Endothelial cell of umbilical vein (primary cell): ENCODE measurements at regions not wholly inside any gene's neighbourhood (a gene's known extent, or its start where the extent isn't known, plus 50 kb on each side); places are given as distances from the start of the nearest gene placed in this dataset.

Source experiments
- BruUV-seq: library from RNA; stranded (reverse); fragments of 400-500 nt; replicated peaks from 2 replicates; lab custom pipeline; 2021; lab: Mats Ljungman, UMichigan
- CTCF ChIA-PET: fragments of 300-600, 350-600 bp; sonication (Branson Sonifier 250); formaldehyde crosslinking; loops from one replicate; lab custom pipeline; 2021; ENCODE audit warnings: antibody characterized with exemption, inconsistent platforms; lab: Charles Lee
- POLR2A ChIA-PET: fragments of 300-600, 350-600 bp; sonication (Branson Sonifier 250); formaldehyde crosslinking; loops from one replicate; lab custom pipeline; 2021; ENCODE audit warnings: antibody characterized with exemption, inconsistent platforms; lab: Charles Lee
- DNase-seq: peaks from one replicate; pipeline ENCODE4 v3.0.0-alpha.2; 2011; ENCODE audit warnings: low read depth, low spot score
- FAIRE-seq: peaks from 2 replicates; lab custom pipeline; 2011; peaks lifted over from hg19 to GRCh38; lab: Jason Lieb, UNC
- H2AFZ ChIP-seq: 2 replicates; pipeline ENCODE4 v1.6.0; 2012; ENCODE audit warnings: low read depth, low read length, control low read depth, inconsistent platforms
- H3K27ac ChIP-seq: 2 replicates; pipeline ENCODE4 v1.5.1; 2011; ENCODE audit warnings: low read depth, mild to moderate bottlenecking, control low read depth, low read length, moderate library complexity; ENCODE audit not compliant: insufficient read depth
- H3K27me3 ChIP-seq, 2 experiments: 2 replicates each; pipeline versions ENCODE4 v1.6.0 to v1.6.1; 2011; ENCODE audit warnings: low read length in 2 of 2, mixed read lengths in 1 of 2; ENCODE audit not compliant: control insufficient read depth in 2 of 2, insufficient read depth in 2 of 2
- H3K36me3 ChIP-seq, 2 experiments: 2 replicates in 1 of 2; 3 replicates in 1 of 2; pipeline ENCODE4 v1.5.1; 2011; ENCODE audit warnings: low read length in 2 of 2, mild to moderate bottlenecking in 1 of 2, moderate library complexity in 1 of 2; ENCODE audit not compliant: control insufficient read depth in 2 of 2, insufficient read depth in 2 of 2; ENCODE audit errors: extremely low read depth in 1 of 2
- H3K4me1 ChIP-seq: 3 replicates; pipeline ENCODE4 v1.5.1; 2011; ENCODE audit warnings: mild to moderate bottlenecking, low read length; ENCODE audit not compliant: control insufficient read depth, insufficient read depth; ENCODE audit errors: extremely low read depth
- H3K4me2 ChIP-seq: 2 replicates; pipeline ENCODE4 v1.6.1; 2011; ENCODE audit warnings: low read length, control low read depth, mixed read lengths; ENCODE audit not compliant: insufficient read depth
- H3K4me3 ChIP-seq, 3 experiments: fragments of 200-600 bp in 1 of 3; sonication (generic), shearing (Covaris generic) in 1 of 3; replicated peaks in 1 of 3; 2 replicates each; pipeline ENCODE4 v1.5.1; 2011 to 2016; ENCODE audit warnings: control low read depth in 3 of 3, low read length in 3 of 3, mild to moderate bottlenecking in 2 of 3, inconsistent platforms in 1 of 3, low read depth in 1 of 3, moderate library complexity in 1 of 3; ENCODE audit not compliant: insufficient read depth in 1 of 3
- H3K79me2 ChIP-seq: 2 replicates; pipeline ENCODE4 v1.6.0; 2012; ENCODE audit warnings: low read length, inconsistent platforms; ENCODE audit not compliant: control insufficient read depth, insufficient read depth
- H3K9ac ChIP-seq: replicated peaks from 2 replicates; pipeline ENCODE3; 2011; ENCODE audit warnings: low read length, control low read depth; ENCODE audit not compliant: insufficient read depth; ENCODE audit errors: extremely low read depth
- H3K9me1 ChIP-seq: replicated peaks from 3 replicates; pipeline ENCODE4 v1.6.0; 2011; ENCODE audit warnings: mild to moderate bottlenecking, low read length; ENCODE audit not compliant: control insufficient read depth, insufficient read depth; ENCODE audit errors: extremely low read depth
- H3K9me3 ChIP-seq: replicated peaks from 2 replicates; pipeline ENCODE4 v1.5.1; 2012; ENCODE audit warnings: low read length, inconsistent platforms; ENCODE audit not compliant: control insufficient read depth, insufficient read depth
- H4K20me1 ChIP-seq: replicated peaks from 2 replicates; pipeline ENCODE3; 2011; ENCODE audit warnings: mild to moderate bottlenecking, low read length; ENCODE audit not compliant: control insufficient read depth, insufficient read depth; ENCODE audit errors: extremely low read depth
- CTCF ChIP-seq, 2 donors: IDR thresholded peaks; 1 replicate in 1 of 2; 2 replicates in 1 of 2; pipeline ENCODE4 v1.5.1; 2011; ENCODE audit warnings: low read length in 2 of 2, mild to moderate bottlenecking in 2 of 2, moderate library complexity in 2 of 2, control low read depth in 1 of 2, inconsistent platforms in 1 of 2, low read depth in 1 of 2; ENCODE audit not compliant: insufficient read depth in 1 of 2; ENCODE audit errors: extremely low read depth in 1 of 2
- EZH2 ChIP-seq: IDR thresholded peaks from 2 replicates; pipeline ENCODE4 v1.6.1; 2012; ENCODE audit warnings: borderline replicate concordance, low read depth, mild to moderate bottlenecking, moderate library complexity, low read length, inconsistent platforms; ENCODE audit not compliant: severe bottlenecking
- FOS ChIP-seq: IDR thresholded peaks from 2 replicates; pipeline ENCODE4 v1.6.1; 2011; ENCODE audit warnings: mild to moderate bottlenecking, low read length, moderate library complexity, borderline replicate concordance; ENCODE audit not compliant: insufficient read depth
- GATA2 ChIP-seq: IDR thresholded peaks from 2 replicates; pipeline ENCODE4 v1.7.0; 2011; ENCODE audit warnings: low read depth, mild to moderate bottlenecking, moderate library complexity, mixed read lengths, low read length; ENCODE audit not compliant: insufficient read length, insufficient read depth
- JUN ChIP-seq: IDR thresholded peaks from 2 replicates; pipeline ENCODE4 v1.6.1; 2011; ENCODE audit warnings: borderline replicate concordance, low read depth; ENCODE audit not compliant: insufficient read length, insufficient read depth
- MAX ChIP-seq: IDR thresholded peaks from 2 replicates; pipeline ENCODE4 v1.6.1; 2011; ENCODE audit not compliant: insufficient read depth, insufficient read length
- MYC ChIP-seq: IDR thresholded peaks from one replicate; pipeline ENCODE4 v1.6.1; 2011; ENCODE audit warnings: mild to moderate bottlenecking, low read depth, low read length
- POLR2A ChIP-seq: IDR thresholded peaks from 2 replicates; pipeline ENCODE4 v1.6.1; 2012; ENCODE audit warnings: low read depth, mild to moderate bottlenecking, control low read depth, low read length
- POLR2AphosphoS5 ChIP-seq: IDR thresholded peaks from 2 replicates; pipeline ENCODE4 v1.6.1; 2012; ENCODE audit warnings: low read depth, mild to moderate bottlenecking, control low read depth, low read length, moderate library complexity; ENCODE audit not compliant: insufficient read depth
- dilution Hi-C: fragments of 300-500 bp; cut with MboI; formaldehyde crosslinking; loops from one replicate; pipeline ENCODE4 v1.15.0; 2019; ENCODE audit warnings: low sequenced_read_pairs; ENCODE audit not compliant: extremely low pct_ligation_motif_present
- intact Hi-C: fragments of 100-400 bp; cut with micrococcal nuclease; formaldehyde crosslinking; loops from one replicate; pipeline ENCODE4 v1.10.0; 2022

- H3K79me2 ChIP-seq: no peaks in the 10 kb centered on the region
- intact Hi-C loops: no loop called here
- dilution Hi-C loops: no loop called here
- H3K9me3 ChIP-seq: no peaks in the 10 kb centered on the region
- no peak overlapping the region for H3K27ac ChIP-seq
- H4K20me1 ChIP-seq: no peaks in the 10 kb centered on the region
- ChIA-PET CTCF (interaction anchor here (1.4 kb wide), 1 partner anchor 9 kb away, joined by 3 read pairs; no protein-coding TSS in a partner anchor), POLR2A (no interaction called here)
- BruUV-seq: no TSS peak
- H3K4me1 ChIP-seq: no peaks in the 10 kb centered on the region
- TF ChIP-seq JUN (no peak), MAX (no peak), FOS (no peak), CTCF (IDR thresholded peaks at IDR 0.05; ENCODE audit: extremely low read depth in 1 of 2, insufficient read depth in 1 of 2, low read depth in 1 of 2, low read length in 2 of 2) (no peak), GATA2 (no peak), POLR2AphosphoS5 (no peak), EZH2 (no peak), MYC (no peak), POLR2A (no peak)
- no peak overlapping the region for H3K4me3 ChIP-seq
- no peak for FAIRE-seq
- H3K9me1 ChIP-seq: no peaks in the 10 kb centered on the region
- DNase-seq: no peak
- H2AFZ ChIP-seq: no peak overlapping the region
- no peak overlapping the region for H3K4me2 ChIP-seq
- H3K9ac ChIP-seq: no peak overlapping the region
- H3K36me3 ChIP-seq: no peaks in the 10 kb centered on the region
- H3K27me3 ChIP-seq: no peaks in the 10 kb centered on the region
Measured at GRCh38 chr6:121811106-121811505, 375.7 kb downstream of the GJA1 start.
